BLaER1 (cell line): ENCODE measurements at regions not wholly inside any gene's neighbourhood (a gene's known extent, or its start where the extent isn't known, plus 50 kb on each side); places are given as distances from the start of the nearest gene placed in this dataset.

ENCODE experiments used
- H3K27ac ChIP-seq: shearing (Covaris generic); formaldehyde crosslinking; 2 replicates; pipeline ENCODE4 v1.8.1; 2022
- H3K27me3 ChIP-seq: shearing (Covaris generic); formaldehyde crosslinking; 2 replicates; pipeline ENCODE4 v1.8.1; 2022
- H3K36me3 ChIP-seq: shearing (Covaris generic); formaldehyde crosslinking; 2 replicates; pipeline ENCODE4 v1.8.1; 2022
- H3K4me1 ChIP-seq: shearing (Covaris generic); formaldehyde crosslinking; 2 replicates; pipeline ENCODE4 v1.8.1; 2022
- H3K4me2 ChIP-seq: shearing (Covaris generic); formaldehyde crosslinking; 2 replicates; pipeline ENCODE4 v1.8.1; 2022
- H3K4me3 ChIP-seq: shearing (Covaris generic); formaldehyde crosslinking; 2 replicates; pipeline ENCODE4 v1.8.1; 2022
- H3K9ac ChIP-seq: shearing (Covaris generic); formaldehyde crosslinking; 2 replicates; pipeline ENCODE4 v1.8.1; 2022
- H3K9me3 ChIP-seq: shearing (Covaris generic); formaldehyde crosslinking; 2 replicates; pipeline ENCODE4 v1.8.1; 2022
- H4K20me1 ChIP-seq: shearing (Covaris generic); formaldehyde crosslinking; 2 replicates; pipeline ENCODE4 v1.8.1; 2022
- Cebpa-rat ChIP-seq: shearing (Covaris generic); IDR thresholded peaks from 2 replicates; pipeline ENCODE4 v1.8.1; 2022

DNA sequence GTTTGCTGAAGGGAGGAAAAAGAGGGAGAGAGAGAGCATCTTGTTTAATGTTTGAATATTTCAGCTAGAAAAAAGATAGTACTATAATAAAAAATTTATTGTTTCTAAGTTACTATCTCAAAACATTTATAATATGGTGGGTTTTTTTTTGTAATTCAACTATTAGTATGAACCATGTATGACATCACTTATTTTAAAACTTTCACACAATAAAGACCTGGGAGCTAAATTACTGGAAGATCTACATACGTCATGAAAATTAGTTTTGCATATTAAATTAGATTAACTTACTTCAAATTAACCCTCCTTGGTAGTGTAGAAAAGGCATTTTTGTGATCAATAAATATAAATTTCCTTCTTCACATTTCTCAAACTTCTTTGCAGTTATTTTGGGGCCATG is 432.0 kb upstream of the SLIT2 start:
- TF ChIP-seq Cebpa-rat = no peak
- H3K4me3 ChIP-seq = no peak overlapping the region
- no peaks in the 10 kb centered on the region for H3K9me3 ChIP-seq
- no peaks in the 10 kb centered on the region for H4K20me1 ChIP-seq
- H3K27me3 ChIP-seq = no peaks in the 10 kb centered on the region
- no peaks in the 10 kb centered on the region for H3K36me3 ChIP-seq
- no peak overlapping the region for H3K9ac ChIP-seq
- no peak overlapping the region for H3K27ac ChIP-seq
- H3K4me2 ChIP-seq = no peak overlapping the region
- H3K4me1 ChIP-seq = no peaks in the 10 kb centered on the region

DNA sequence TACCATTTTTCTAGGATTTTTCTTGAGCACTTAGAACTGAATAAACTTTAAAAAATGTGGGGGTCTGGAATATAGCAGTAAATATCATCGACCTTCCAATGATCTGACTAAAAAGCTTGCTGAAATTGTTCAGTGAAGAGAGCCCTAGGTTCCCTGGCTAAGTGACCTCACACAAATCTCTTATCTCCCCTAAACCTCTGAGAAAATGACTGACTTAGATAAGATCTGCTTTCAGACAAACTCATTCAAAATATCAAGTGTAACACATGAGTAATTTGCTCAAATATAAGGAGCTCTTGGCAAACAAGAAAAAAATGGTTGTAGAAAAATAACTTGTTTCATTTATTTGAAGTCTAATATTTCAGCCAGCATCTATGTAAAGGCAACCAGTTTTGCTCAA is 441.7 kb upstream of the SLIT2 start:
- H3K9ac ChIP-seq = no peak overlapping the region
- H3K27me3 ChIP-seq = no peaks in the 10 kb centered on the region
- TF ChIP-seq Cebpa-rat = no peak
- no peaks in the 10 kb centered on the region for H3K36me3 ChIP-seq
- no peak overlapping the region for H3K4me3 ChIP-seq
- no peaks in the 10 kb centered on the region for H4K20me1 ChIP-seq
- H3K4me1 ChIP-seq = no peaks in the 10 kb centered on the region
- H3K4me2 ChIP-seq = no peak overlapping the region
- H3K27ac ChIP-seq = no peak overlapping the region
- H3K9me3 ChIP-seq = no peaks in the 10 kb centered on the region

DNA sequence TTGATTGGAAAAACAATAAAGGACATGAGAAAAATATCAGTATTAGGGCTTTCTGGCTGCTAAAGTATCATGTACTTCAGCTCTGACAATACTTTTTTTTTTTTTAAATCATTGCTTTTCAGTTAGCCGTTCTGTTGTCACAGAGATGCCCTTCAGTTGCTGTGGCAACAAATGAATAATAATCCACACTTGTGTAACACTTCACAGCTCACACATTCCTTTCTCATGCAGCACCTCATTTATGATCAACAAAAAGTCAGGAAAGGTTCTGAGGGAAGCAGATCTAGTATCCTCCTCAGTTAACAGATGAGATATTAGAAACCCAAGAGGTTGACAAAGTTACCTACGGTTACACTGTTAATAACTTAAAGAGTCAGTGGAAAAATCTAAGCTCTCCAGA is 444.2 kb upstream of the SLIT2 start:
- no peak overlapping the region for H3K27ac ChIP-seq
- no peaks in the 10 kb centered on the region for H4K20me1 ChIP-seq
- no peaks in the 10 kb centered on the region for H3K4me1 ChIP-seq
- no peak overlapping the region for H3K4me2 ChIP-seq
- TF ChIP-seq Cebpa-rat = no peak
- H3K9ac ChIP-seq = no peak overlapping the region
- H3K4me3 ChIP-seq = no peak overlapping the region
- no peaks in the 10 kb centered on the region for H3K9me3 ChIP-seq
- H3K27me3 ChIP-seq = no peaks in the 10 kb centered on the region
- H3K36me3 ChIP-seq = no peaks in the 10 kb centered on the region

DNA sequence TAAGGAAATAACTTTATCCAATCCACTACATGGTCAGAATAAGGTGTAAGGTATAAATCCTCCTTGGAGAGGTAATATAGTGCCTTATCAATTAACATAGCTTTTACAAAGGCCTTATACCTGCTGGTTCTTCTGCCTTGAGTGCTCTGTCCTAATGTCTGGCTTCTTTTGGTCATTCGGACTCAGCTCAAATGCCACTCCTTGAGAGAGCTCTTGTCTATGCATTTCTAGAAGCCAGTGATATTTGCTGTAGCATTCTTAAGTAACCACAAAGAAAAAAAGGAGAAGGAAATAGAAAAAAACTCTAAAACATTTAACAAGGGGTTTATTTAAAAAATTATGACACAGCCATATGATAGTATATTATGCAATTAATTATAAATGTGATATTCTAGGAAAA is 444.8 kb upstream of the SLIT2 start:
- Histone ChIP-seq H3K27me3 (no peaks in the 10 kb centered on the region), H4K20me1 (no peaks in the 10 kb centered on the region), H3K27ac (no peak overlapping the region), H3K4me2 (no peak overlapping the region), H3K4me1 (no peaks in the 10 kb centered on the region), H3K4me3 (no peak overlapping the region), H3K9ac (no peak overlapping the region), H3K36me3 (no peaks in the 10 kb centered on the region), H3K9me3 (no peaks in the 10 kb centered on the region)
- TF ChIP-seq Cebpa-rat = no peak

DNA sequence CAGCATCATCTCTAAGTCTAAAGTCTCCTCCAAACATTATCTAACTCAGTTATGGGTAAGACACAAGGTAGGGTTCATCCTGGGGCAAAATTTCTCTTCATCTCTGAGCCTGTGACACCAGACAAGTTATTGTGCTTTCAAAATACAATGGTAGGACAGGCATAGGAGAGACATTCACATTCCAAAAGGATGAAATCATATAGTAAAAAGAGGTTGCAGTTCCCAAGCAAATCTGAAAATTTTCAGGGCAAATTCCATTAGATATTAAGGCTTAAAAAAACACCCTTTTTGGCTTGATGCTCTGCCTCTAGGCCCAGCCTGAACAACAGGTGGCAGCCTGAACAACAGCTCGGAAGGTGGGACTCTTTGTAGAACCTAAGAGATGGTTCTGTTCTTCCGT is 448.3 kb upstream of the SLIT2 start:
- Histone ChIP-seq H3K9me3 (no peaks in the 10 kb centered on the region), H3K27me3 (no peaks in the 10 kb centered on the region), H3K9ac (no peak overlapping the region), H3K4me1 (no peaks in the 10 kb centered on the region), H3K4me3 (no peak overlapping the region), H3K27ac (no peak overlapping the region), H4K20me1 (no peaks in the 10 kb centered on the region), H3K4me2 (no peak overlapping the region), H3K36me3 (no peaks in the 10 kb centered on the region)
- no peak for TF ChIP-seq Cebpa-rat

DNA sequence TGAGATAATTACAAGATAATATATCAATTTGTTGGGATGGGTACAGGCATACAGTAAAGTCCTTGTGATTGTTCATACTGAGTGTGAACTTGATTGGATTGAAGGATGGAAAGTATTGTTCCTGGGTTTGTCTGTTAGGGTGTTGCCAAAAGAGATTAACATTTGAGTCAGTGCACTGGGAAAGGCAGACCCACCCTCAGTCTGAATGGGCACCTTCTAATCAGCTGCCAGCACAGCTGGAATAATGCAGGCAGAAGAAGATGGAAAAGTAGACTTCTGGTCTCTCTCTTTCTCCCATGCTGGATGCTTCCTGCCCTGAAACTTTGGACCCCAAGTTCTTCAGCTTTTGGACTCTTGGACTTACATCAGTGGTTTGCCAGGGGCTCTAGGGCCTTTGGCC is 457.9 kb upstream of the SLIT2 start:
- Histone ChIP-seq H3K4me2 (no peak overlapping the region), H3K4me1 (no peaks in the 10 kb centered on the region), H4K20me1 (no peaks in the 10 kb centered on the region), H3K9me3 (no peaks in the 10 kb centered on the region), H3K4me3 (no peak overlapping the region), H3K27ac (no peak overlapping the region), H3K9ac (no peak overlapping the region), H3K36me3 (no peaks in the 10 kb centered on the region), H3K27me3 (no peaks in the 10 kb centered on the region)
- TF ChIP-seq Cebpa-rat = no peak

DNA sequence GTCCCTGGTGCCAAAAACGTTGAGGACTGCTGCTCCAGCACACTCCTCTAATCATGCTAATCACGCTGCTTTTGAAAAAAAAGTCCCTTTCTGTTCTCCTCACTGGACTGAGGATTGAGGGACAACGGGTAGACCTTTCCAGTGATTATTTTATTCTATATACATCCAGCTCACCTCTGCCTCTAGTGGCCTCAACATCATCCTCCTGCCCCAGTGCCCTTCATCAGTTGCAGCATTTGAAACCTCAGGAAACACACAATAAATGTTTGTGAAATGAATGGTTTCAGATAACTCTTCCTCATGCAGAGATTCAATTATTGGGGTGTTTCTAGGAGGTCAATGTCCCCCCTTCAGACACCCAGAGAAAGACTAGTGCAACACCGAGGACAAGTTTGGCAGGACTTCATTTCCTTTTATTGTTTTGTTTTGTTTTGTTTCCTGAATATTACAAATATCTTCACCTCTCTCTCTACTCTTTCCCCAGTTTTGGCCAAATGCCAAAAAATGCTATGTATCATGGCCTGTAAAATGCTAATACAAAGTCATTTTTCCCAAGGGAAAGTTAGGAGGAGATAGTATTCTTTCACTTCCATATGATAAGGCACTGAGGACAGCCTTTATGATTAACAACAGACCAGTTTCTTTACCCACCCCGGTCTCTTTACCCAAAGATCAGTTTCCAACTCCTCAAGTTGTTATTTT is 460.1 kb upstream of the SLIT2 start:
- no peaks in the 10 kb centered on the region for H3K36me3 ChIP-seq
- no peaks in the 10 kb centered on the region for H3K9me3 ChIP-seq
- no peak for TF ChIP-seq Cebpa-rat

DNA sequence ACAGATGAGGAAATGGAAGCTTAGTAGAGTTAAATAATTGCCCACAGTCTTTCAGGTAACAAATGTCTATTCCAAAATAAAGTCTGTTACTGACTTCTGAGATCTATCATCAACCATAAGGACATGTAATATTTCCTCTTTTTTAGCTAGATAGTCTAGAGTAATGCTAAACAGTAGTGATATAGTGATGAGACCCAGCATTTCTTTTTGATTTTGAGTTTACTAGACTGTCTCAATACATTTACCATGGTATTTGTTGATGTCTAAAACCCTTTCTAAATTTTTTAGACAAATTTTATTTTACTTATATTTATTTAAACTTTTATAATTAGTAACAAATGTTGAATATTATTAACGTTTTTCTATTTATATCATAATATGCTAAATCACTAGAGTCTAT is 465.1 kb upstream of the SLIT2 start:
- Histone ChIP-seq H3K4me3 (no peak overlapping the region), H4K20me1 (no peaks in the 10 kb centered on the region), H3K27me3 (no peaks in the 10 kb centered on the region), H3K36me3 (no peaks in the 10 kb centered on the region), H3K4me2 (no peak overlapping the region), H3K9me3 (peaks cover 28% of the 10 kb centered on the region), H3K27ac (no peak overlapping the region), H3K9ac (no peak overlapping the region), H3K4me1 (no peaks in the 10 kb centered on the region)
- TF ChIP-seq Cebpa-rat = no peak

More for the DNA sequence above, 460.1 kb upstream of the SLIT2 start:
- no peak overlapping the region for H3K4me3 ChIP-seq
- no peaks in the 10 kb centered on the region for H3K27me3 ChIP-seq
- no peak overlapping the region for H3K4me2 ChIP-seq
- no peak overlapping the region for H3K9ac ChIP-seq
- H4K20me1 ChIP-seq = no peaks in the 10 kb centered on the region
- no peak overlapping the region for H3K27ac ChIP-seq
- no peaks in the 10 kb centered on the region for H3K4me1 ChIP-seq

DNA sequence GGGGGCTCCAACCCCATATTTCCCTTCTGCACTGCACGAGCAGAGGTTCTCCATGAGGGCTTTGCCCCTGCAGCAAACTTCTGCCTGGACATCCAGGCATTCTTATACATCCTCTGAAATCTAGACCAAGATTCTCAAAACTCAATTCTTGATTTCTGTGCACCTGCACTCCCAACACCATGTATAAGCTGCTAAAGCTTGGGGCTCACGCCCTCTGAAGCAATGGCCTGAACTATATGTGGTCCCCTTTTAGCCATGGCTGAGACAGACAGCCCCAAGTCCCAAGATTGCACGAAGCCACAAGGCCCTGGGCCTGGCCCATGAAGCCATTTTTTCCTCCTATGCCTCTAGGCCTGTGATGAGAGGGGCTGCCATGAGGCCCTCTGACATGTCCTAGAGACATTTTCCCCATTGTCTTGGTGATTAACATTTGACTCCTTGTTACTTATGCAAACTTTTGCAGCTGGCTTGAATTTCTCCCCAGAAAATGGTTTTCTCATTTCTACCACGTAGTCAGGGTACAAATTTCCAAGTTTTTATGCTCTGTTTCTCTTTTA is 468.0 kb upstream of the SLIT2 start:
- H3K27ac ChIP-seq = no peak overlapping the region
- peaks cover 28% of the 10 kb centered on the region for H3K9me3 ChIP-seq
- no peak overlapping the region for H3K4me2 ChIP-seq
- no peaks in the 10 kb centered on the region for H3K4me1 ChIP-seq
- H4K20me1 ChIP-seq = no peaks in the 10 kb centered on the region
- H3K4me3 ChIP-seq = no peak overlapping the region
- H3K36me3 ChIP-seq = no peaks in the 10 kb centered on the region
- no peaks in the 10 kb centered on the region for H3K27me3 ChIP-seq
- H3K9ac ChIP-seq = no peak overlapping the region
- no peak for TF ChIP-seq Cebpa-rat

DNA sequence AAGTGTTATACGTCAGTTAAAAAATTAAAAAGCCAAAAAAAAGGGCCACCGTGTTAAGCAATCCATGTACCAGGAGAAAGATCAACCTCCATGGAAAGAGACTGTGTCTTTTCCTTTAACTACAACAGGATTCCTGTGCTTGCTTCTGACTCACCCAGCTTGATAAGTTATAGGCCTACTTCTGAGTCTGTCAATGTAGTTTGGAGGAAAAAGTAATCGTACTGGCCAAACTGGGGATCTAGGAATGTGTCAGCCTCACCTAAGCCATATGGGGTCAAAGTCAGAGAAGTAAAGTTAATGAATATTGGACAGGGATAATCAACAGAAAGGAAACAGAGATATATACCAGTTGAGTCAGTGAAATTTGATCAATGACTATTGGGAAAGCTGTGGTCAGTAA is 470.8 kb upstream of the SLIT2 start:
- TF ChIP-seq Cebpa-rat = no peak
- Histone ChIP-seq H3K9ac (no peak overlapping the region), H3K4me3 (no peak overlapping the region), H3K9me3 (peaks cover 28% of the 10 kb centered on the region), H3K27me3 (no peaks in the 10 kb centered on the region), H4K20me1 (no peaks in the 10 kb centered on the region), H3K36me3 (no peaks in the 10 kb centered on the region), H3K4me2 (no peak overlapping the region), H3K27ac (no peak overlapping the region), H3K4me1 (no peaks in the 10 kb centered on the region)

DNA sequence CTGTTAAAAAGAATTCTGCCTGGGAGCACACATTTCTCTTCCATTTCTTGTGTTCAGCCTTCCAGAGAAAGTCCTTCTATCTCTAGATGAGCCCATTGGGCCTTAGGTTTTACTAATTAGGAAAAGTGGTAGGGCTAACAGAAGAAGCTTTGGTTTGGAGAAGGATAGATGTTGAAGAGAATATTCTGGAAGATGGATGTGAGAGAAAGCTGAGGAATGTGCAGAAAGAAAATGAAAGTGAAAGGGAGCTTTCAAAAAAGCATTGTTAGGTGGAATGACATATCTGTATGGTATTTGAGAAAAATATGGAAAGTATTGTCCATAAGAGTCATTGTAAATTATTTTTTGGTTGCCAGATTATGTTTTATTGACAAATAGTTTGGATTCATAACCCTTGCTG is 474.8 kb upstream of the SLIT2 start:
- Histone ChIP-seq H3K27me3 (no peaks in the 10 kb centered on the region), H3K9me3 (no peaks in the 10 kb centered on the region), H3K4me1 (no peaks in the 10 kb centered on the region), H3K4me2 (no peak overlapping the region), H3K9ac (no peak overlapping the region), H3K4me3 (no peak overlapping the region), H4K20me1 (no peaks in the 10 kb centered on the region), H3K36me3 (no peaks in the 10 kb centered on the region), H3K27ac (no peak overlapping the region)
- no peak for TF ChIP-seq Cebpa-rat
